ENCODE measurements at regions not wholly inside any gene's neighbourhood (a gene's known extent, or its start where the extent isn't known, plus 50 kb on each side); places are given as distances from the start of the nearest gene placed in this dataset.

GRCh38 chr19:28876609-28877123, 336.3 kb downstream of the UQCRFS1 start:
- Histone ChIP-seq H3K4me3 (ENCODE audit: low read depth in 1 of 2, low read length in 2 of 2) (no peak overlapping the region), H3K36me3 (ENCODE audit: insufficient read depth, low read length) (no peaks in the 10 kb centered on the region), H3K9me3 (ENCODE audit: low read length) (no peaks in the 10 kb centered on the region), H3K27ac (ENCODE audit: low read depth, low read length) (no peak overlapping the region), H3K27me3 (ENCODE audit: control insufficient read depth in 1 of 2, insufficient read depth in 2 of 2, low read length in 2 of 2) (no peaks in the 10 kb centered on the region), H3K4me1 (ENCODE audit: insufficient read depth, low read length) (no peaks in the 10 kb centered on the region), H3K9ac (ENCODE audit: low read length) (no peak overlapping the region)

DNA sequence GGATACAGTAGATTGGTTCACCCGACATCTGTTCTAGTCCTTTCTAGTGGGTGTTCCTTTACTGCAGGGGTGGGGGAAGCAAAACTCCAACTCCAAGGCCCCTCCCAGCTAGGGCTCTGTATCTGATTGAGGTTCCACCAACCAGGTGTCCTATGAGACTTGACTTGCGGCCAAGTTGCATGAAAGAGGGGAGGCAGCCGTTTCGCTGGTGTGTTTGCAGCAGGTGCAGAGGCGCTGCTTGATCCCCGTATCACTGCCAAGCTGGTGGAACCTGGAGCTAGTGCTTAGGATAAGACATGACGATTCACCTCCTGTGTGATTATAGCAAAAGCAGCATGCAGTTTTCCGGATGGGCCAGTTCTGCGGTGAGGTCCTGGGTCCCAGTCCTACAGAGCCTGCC, 338.2 kb downstream of the UQCRFS1 start:
- Histone ChIP-seq H3K27me3 (ENCODE audit: control insufficient read depth in 1 of 2, insufficient read depth in 2 of 2, low read length in 2 of 2) (no peaks in the 10 kb centered on the region), H3K27ac (ENCODE audit: low read depth, low read length) (no peak overlapping the region), H3K4me1 (ENCODE audit: insufficient read depth, low read length) (no peaks in the 10 kb centered on the region), H3K4me3 (ENCODE audit: low read depth in 1 of 2, low read length in 2 of 2) (no peak overlapping the region), H3K9me3 (ENCODE audit: low read length) (no peaks in the 10 kb centered on the region), H3K36me3 (ENCODE audit: insufficient read depth, low read length) (no peaks in the 10 kb centered on the region), H3K9ac (ENCODE audit: low read length) (no peak overlapping the region)

DNA sequence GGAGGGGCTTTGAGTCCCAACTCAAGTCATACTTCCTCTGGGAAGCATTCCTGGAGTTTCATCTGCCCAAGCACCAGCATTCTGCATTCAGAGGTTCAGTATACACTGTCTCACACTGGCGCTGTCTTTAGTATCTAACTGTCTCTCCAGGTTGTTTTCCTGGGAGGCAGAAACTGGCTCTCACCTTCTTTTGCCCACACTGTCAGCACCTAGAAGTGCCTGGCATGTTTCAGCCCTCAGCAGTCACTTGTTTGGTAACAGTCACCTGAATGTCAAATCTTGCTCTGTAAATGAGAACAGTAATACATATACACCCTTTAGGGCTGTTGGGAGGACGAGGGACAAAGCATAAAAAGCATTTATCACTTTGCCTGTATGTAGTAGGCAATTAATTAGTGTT, 339.6 kb downstream of the UQCRFS1 start:
- H3K9me3 ChIP-seq (ENCODE audit: low read length), result no peaks in the 10 kb centered on the region
- H3K27me3 ChIP-seq (ENCODE audit: control insufficient read depth in 1 of 2, insufficient read depth in 2 of 2, low read length in 2 of 2), result no peaks in the 10 kb centered on the region
- no peak overlapping the region for H3K9ac ChIP-seq (ENCODE audit: low read length)
- H3K36me3 ChIP-seq (ENCODE audit: insufficient read depth, low read length), result no peaks in the 10 kb centered on the region
- H3K4me3 ChIP-seq (ENCODE audit: low read depth in 1 of 2, low read length in 2 of 2), result no peak overlapping the region
- H3K4me1 ChIP-seq (ENCODE audit: insufficient read depth, low read length), result no peaks in the 10 kb centered on the region
- no peak overlapping the region for H3K27ac ChIP-seq (ENCODE audit: low read depth, low read length)

DNA sequence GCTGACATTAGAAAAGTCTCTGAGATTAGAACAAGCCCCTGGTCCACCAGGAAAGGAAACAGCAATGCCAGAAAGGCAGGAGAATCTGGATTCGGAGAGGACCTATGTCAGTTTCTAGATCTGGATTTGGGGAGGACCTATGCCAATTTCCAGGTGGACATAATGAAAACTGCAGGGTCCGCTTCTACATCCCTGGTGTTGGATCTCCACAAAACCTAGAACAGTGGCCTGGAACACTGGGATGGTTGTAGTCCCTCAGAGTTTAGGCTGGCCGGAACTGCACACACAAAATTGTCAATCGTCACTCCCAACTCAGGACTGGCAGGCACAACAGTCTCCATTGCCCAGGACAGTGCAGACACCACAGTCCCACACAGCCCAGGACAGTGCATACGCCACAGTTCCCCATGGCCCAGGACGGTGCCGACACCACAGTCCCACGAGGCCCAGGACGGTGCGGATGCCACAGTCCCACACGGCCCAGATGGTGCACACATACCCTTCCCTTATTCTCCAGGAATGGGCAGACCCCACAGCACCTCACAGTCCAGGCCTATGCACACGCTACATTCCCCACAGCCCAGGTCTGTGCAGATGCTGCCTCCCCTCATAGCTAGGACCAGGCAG, 341.7 kb downstream of the UQCRFS1 start:
- Histone ChIP-seq H3K9me3 (ENCODE audit: low read length) (no peaks in the 10 kb centered on the region), H3K4me3 (ENCODE audit: low read depth in 1 of 2, low read length in 2 of 2) (no peak overlapping the region)

DNA sequence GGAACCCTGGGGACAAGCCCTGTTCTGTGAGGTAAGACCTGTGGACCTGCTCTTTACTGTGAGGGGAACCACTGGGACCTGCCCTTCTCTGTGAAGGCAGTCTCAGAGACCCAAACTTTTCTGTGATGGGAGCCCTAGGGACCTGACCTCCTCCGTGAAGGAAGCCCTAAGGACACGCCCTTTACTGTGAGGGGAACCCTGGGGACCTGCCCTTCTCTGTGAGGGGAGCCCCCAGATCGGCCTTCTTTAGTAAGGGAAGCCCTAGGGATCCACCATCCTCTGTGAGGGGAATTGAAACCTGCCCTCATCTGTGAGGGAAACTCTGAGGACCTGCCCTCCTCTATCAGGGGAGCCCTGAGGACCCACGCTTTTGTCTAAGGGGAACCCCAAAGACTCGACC, 343.5 kb downstream of the UQCRFS1 start:
- H3K4me1 ChIP-seq (ENCODE audit: insufficient read depth, low read length), result peaks cover 10% of the 10 kb centered on the region

More for the DNA sequence above, 341.7 kb downstream of the UQCRFS1 start:
- Histone ChIP-seq H3K27ac (ENCODE audit: low read depth, low read length) (no peak overlapping the region), H3K27me3 (ENCODE audit: control insufficient read depth in 1 of 2, insufficient read depth in 2 of 2, low read length in 2 of 2) (no peaks in the 10 kb centered on the region), H3K36me3 (ENCODE audit: insufficient read depth, low read length) (no peaks in the 10 kb centered on the region), H3K9ac (ENCODE audit: low read length) (no peak overlapping the region), H3K4me1 (ENCODE audit: insufficient read depth, low read length) (no peaks in the 10 kb centered on the region)

DNA sequence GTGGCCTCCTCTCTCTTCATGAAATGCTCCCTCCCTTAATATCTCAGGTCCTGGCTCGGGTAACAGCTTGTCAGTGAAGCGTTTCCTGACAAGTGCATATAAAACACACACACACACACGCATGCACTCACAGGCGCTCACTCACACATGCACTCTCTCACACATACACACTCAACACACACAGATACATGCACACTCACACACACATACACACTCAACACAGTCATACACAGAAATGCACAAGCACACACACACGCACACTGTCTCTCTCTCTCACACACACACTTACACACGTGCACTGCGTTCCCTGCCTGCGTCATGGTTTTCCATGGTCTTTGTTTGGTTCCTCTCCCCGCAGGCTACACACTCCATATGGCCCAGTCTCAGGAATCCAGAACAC, 344.1 kb downstream of the UQCRFS1 start:
- peaks cover 13% of the 10 kb centered on the region for H3K4me1 ChIP-seq (ENCODE audit: insufficient read depth, low read length)
- no peak overlapping the region for H3K9ac ChIP-seq (ENCODE audit: low read length)
- no peaks in the 10 kb centered on the region for H3K9me3 ChIP-seq (ENCODE audit: low read length)
- no peak overlapping the region for H3K4me3 ChIP-seq (ENCODE audit: low read depth in 1 of 2, low read length in 2 of 2)
- H3K36me3 ChIP-seq (ENCODE audit: insufficient read depth, low read length), result no peaks in the 10 kb centered on the region
- no peak overlapping the region for H3K27ac ChIP-seq (ENCODE audit: low read depth, low read length)
- no peaks in the 10 kb centered on the region for H3K27me3 ChIP-seq (ENCODE audit: control insufficient read depth in 1 of 2, insufficient read depth in 2 of 2, low read length in 2 of 2)

More for the DNA sequence above, 343.5 kb downstream of the UQCRFS1 start:
- H3K36me3 ChIP-seq (ENCODE audit: insufficient read depth, low read length), result no peaks in the 10 kb centered on the region
- H3K4me3 ChIP-seq (ENCODE audit: low read depth in 1 of 2, low read length in 2 of 2), result no peak overlapping the region
- no peaks in the 10 kb centered on the region for H3K27me3 ChIP-seq (ENCODE audit: control insufficient read depth in 1 of 2, insufficient read depth in 2 of 2, low read length in 2 of 2)
- no peak overlapping the region for H3K27ac ChIP-seq (ENCODE audit: low read depth, low read length)
- H3K9me3 ChIP-seq (ENCODE audit: low read length), result no peaks in the 10 kb centered on the region
- no peak overlapping the region for H3K9ac ChIP-seq (ENCODE audit: low read length)

- H3K4me1 ChIP-seq (ENCODE audit: insufficient read depth, low read length), result peaks cover 13% of the 10 kb centered on the region
- H3K9me3 ChIP-seq (ENCODE audit: low read length), result no peaks in the 10 kb centered on the region
- no peak overlapping the region for H3K4me3 ChIP-seq (ENCODE audit: low read depth in 1 of 2, low read length in 2 of 2)
- H3K36me3 ChIP-seq (ENCODE audit: insufficient read depth, low read length), result no peaks in the 10 kb centered on the region
- H3K27ac ChIP-seq (ENCODE audit: low read depth, low read length), result no peak overlapping the region
- H3K9ac ChIP-seq (ENCODE audit: low read length), result no peak overlapping the region
- H3K27me3 ChIP-seq (ENCODE audit: control insufficient read depth in 1 of 2, insufficient read depth in 2 of 2, low read length in 2 of 2), result no peaks in the 10 kb centered on the region
Observed at GRCh38 chr19:28867978-28868377, 345.0 kb downstream of the UQCRFS1 start.

DNA sequence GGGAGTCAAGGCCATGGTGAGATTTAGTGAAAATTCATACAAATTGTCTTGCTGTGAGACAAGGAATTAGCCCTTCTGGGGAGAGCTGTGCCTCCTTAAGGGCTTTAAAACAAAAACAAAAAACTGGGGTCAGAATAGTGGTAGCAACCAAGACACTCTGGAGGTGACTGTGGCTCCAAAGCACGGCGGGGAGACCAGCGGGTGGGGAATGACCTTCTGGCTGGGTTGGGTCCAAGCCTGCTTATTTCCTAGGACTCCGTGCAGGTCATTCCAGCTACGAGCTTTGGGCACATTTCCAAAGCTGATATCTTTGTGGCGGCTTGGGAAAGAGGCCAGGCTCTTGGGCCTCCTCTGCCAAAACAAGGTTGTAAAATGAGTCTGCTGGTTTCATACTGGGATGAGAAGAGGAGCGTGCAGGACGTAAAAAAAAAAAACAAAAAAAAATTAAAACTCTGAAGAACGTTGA, 348.3 kb downstream of the UQCRFS1 start:
- Histone ChIP-seq H3K4me3 (ENCODE audit: low read depth in 1 of 2, low read length in 2 of 2) (peak overlapping the region in 1 of 2 donors; percentile 2), H3K36me3 (ENCODE audit: insufficient read depth, low read length) (no peaks in the 10 kb centered on the region), H3K9me3 (ENCODE audit: low read length) (no peaks in the 10 kb centered on the region), H3K9ac (ENCODE audit: low read length) (no peak overlapping the region), H3K27me3 (ENCODE audit: control insufficient read depth in 1 of 2, insufficient read depth in 2 of 2, low read length in 2 of 2) (no peaks in the 10 kb centered on the region), H3K27ac (ENCODE audit: low read depth, low read length) (no peak overlapping the region), H3K4me1 (ENCODE audit: insufficient read depth, low read length) (peaks cover 13% of the 10 kb centered on the region)

DNA sequence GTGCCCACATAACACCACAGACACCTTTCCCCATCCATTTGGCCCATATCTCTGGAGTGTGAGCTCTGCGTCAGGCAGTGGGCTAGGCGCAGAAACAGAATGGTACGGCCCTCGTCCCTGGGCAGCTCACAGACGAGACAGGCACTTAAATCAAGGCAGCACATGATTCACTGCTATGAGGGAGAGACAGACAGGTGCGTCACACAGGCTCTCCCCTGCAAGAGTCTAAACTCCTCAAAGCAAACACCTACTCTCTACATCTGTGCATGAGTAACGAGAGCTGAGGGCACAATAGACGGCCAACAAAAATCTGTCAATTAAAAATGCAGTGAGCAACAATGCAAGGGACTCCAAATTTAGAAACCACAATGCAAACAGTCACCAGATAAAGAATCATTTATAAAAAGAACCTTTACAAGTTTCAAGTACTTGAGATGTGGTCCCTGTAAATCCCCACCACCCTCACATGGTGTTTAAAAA, 348.9 kb downstream of the UQCRFS1 start:
- H3K4me3 ChIP-seq (ENCODE audit: low read depth in 1 of 2, low read length in 2 of 2), result peak overlapping the region in 1 of 2 donors; percentile 2
- peaks cover 13% of the 10 kb centered on the region for H3K4me1 ChIP-seq (ENCODE audit: insufficient read depth, low read length)
- H3K9me3 ChIP-seq (ENCODE audit: low read length), result no peaks in the 10 kb centered on the region
- no peak overlapping the region for H3K9ac ChIP-seq (ENCODE audit: low read length)
- no peaks in the 10 kb centered on the region for H3K27me3 ChIP-seq (ENCODE audit: control insufficient read depth in 1 of 2, insufficient read depth in 2 of 2, low read length in 2 of 2)
- no peaks in the 10 kb centered on the region for H3K36me3 ChIP-seq (ENCODE audit: insufficient read depth, low read length)
- no peak overlapping the region for H3K27ac ChIP-seq (ENCODE audit: low read depth, low read length)

- no peak overlapping the region for H3K27ac ChIP-seq (ENCODE audit: low read depth, low read length)
- H3K36me3 ChIP-seq (ENCODE audit: insufficient read depth, low read length), result no peaks in the 10 kb centered on the region
- H3K4me3 ChIP-seq (ENCODE audit: low read depth in 1 of 2, low read length in 2 of 2), result no peak overlapping the region
- no peak overlapping the region for H3K9ac ChIP-seq (ENCODE audit: low read length)
- H3K4me1 ChIP-seq (ENCODE audit: insufficient read depth, low read length), result peaks cover 13% of the 10 kb centered on the region
- H3K9me3 ChIP-seq (ENCODE audit: low read length), result no peaks in the 10 kb centered on the region
- no peaks in the 10 kb centered on the region for H3K27me3 ChIP-seq (ENCODE audit: control insufficient read depth in 1 of 2, insufficient read depth in 2 of 2, low read length in 2 of 2)
Observed at GRCh38 chr19:28862238-28862637, 350.7 kb downstream of the UQCRFS1 start.

GRCh38 chr19:28859811-28860210, 353.1 kb downstream of the UQCRFS1 start:
- Histone ChIP-seq H3K4me1 (ENCODE audit: insufficient read depth, low read length) (peaks cover 6% of the 10 kb centered on the region), H3K4me3 (ENCODE audit: low read depth in 1 of 2, low read length in 2 of 2) (no peak overlapping the region), H3K9ac (ENCODE audit: low read length) (no peak overlapping the region), H3K27me3 (ENCODE audit: control insufficient read depth in 1 of 2, insufficient read depth in 2 of 2, low read length in 2 of 2) (no peaks in the 10 kb centered on the region), H3K27ac (ENCODE audit: low read depth, low read length) (no peak overlapping the region), H3K9me3 (ENCODE audit: low read length) (no peaks in the 10 kb centered on the region), H3K36me3 (ENCODE audit: insufficient read depth, low read length) (no peaks in the 10 kb centered on the region)

DNA sequence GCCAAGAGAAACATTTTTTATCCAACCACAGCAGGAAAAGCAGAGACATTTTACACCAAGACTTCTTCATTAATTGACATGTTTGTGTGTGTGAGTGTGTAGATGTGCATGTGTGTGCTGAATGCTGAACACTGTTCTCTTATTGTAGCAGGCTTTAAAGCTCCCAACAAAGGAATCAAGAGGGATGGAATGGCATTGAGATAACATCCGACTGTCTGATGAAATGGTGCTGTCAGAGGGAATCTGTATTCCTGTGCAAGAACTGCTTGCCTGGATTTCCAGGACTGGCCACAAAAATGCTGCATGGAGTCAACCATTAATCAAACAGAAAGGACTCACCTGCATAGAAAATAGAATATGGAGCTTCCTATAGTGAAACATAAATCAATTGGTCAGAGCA, 354.0 kb downstream of the UQCRFS1 start:
- no peaks in the 10 kb centered on the region for H3K9me3 ChIP-seq (ENCODE audit: low read length)
- no peaks in the 10 kb centered on the region for H3K36me3 ChIP-seq (ENCODE audit: insufficient read depth, low read length)
- H3K4me3 ChIP-seq (ENCODE audit: low read depth in 1 of 2, low read length in 2 of 2), result no peak overlapping the region
- no peaks in the 10 kb centered on the region for H3K27me3 ChIP-seq (ENCODE audit: control insufficient read depth in 1 of 2, insufficient read depth in 2 of 2, low read length in 2 of 2)
- H3K9ac ChIP-seq (ENCODE audit: low read length), result no peak overlapping the region
- no peak overlapping the region for H3K27ac ChIP-seq (ENCODE audit: low read depth, low read length)
- no peaks in the 10 kb centered on the region for H3K4me1 ChIP-seq (ENCODE audit: insufficient read depth, low read length)
